Tibial nerve (tissue), 4 donors: ENCODE measurements at regions not wholly inside any gene's neighbourhood (a gene's known extent, or its start where the extent isn't known, plus 50 kb on each side); places are given as distances from the start of the nearest gene placed in this dataset.

Source experiments
- DNase-seq, 2 donors: peaks; one replicate each; pipeline ENCODE4 v3.0.0-alpha.2; 2019; ENCODE audit warnings: low spot score in 2 of 2
- H3K27ac ChIP-seq, 4 donors: fragments of 200-600 bp; sonication (generic) in 3 of 4; one replicate each; pipeline ENCODE4 v1.5.1; 2017 to 2019; ENCODE audit warnings: mild to moderate bottlenecking in 1 of 4
- H3K27me3 ChIP-seq, 2 donors: fragments of 200-600 bp; sonication (generic) in 1 of 2; one replicate each; pipeline versions ENCODE4 v1.5.1 to v1.6.0; 2017 to 2019
- H3K36me3 ChIP-seq, 3 donors: fragments of 200-600 bp; sonication (generic); one replicate each; pipeline ENCODE4 v1.5.1; 2018 to 2019
- H3K4me1 ChIP-seq, 4 donors: fragments of 200-600 bp; sonication (generic) in 3 of 4; one replicate each; pipeline ENCODE4 v1.5.1; 2017 to 2019
- H3K4me3 ChIP-seq, 4 donors: fragments of 200-600 bp; sonication (generic) in 3 of 4; one replicate each; pipeline ENCODE4 v1.5.1; 2017 to 2019; ENCODE audit warnings: mild to moderate bottlenecking in 1 of 4, moderate library complexity in 1 of 4
- H3K9me3 ChIP-seq, 4 donors: fragments of 200-600 bp; sonication (generic) in 3 of 4; one replicate each; pipeline ENCODE4 v1.5.1; 2017 to 2019
- EP300 ChIP-seq, 2 donors: sonication (generic); formaldehyde crosslinking; IDR thresholded peaks; one replicate each; pipeline ENCODE4 v1.6.1; 2017; ENCODE audit warnings: antibody characterized with exemption in 2 of 2, mild to moderate bottlenecking in 1 of 2
- POLR2A ChIP-seq, 2 donors: fragments of 450-650 bp; IDR thresholded peaks; one replicate each; pipeline ENCODE4 v1.6.1; 2017; ENCODE audit warnings: antibody characterized with exemption in 2 of 2, mild to moderate bottlenecking in 2 of 2, moderate library complexity in 2 of 2
- WGBS, 2 donors: methylation state at CpG; one replicate each; pipeline ENCODE4 v1.1.5; 2018; 5-methylcytosine and 5-hydroxymethylcytosine counted together
- TF ChIP-seq, protein P1 (sequence below), 5 experiments: fragments of 200-600 bp in 3 of 5; fragments of 450-650 bp in 2 of 5; sonication (generic) in 3 of 5; IDR thresholded peaks; one replicate each; pipeline ENCODE4 v1.5.1; 2016 to 2019; ENCODE audit warnings: antibody characterized with exemption in 5 of 5, mild to moderate bottlenecking in 3 of 5, moderate library complexity in 2 of 5

DNA sequence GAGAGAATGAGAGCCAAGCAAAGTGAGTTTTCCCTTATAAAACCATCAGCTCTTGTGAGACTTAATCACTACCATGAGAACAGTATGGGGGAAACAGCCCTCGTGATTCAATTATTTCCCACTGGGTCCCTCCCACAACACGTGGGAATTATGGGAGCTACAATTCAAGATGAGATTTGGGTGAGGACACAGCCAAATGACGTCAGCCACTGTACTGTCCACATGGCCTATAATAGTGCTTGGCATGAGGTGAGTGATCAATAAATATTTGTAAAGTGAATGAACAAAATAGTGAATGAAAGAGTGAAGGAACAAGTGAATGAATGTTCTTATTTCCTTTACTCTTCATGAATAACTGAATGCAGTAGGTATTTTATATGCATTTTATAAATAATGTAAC lies 199.1 kb upstream of the GOT2 start:
- 78 to 87% methylated on average over 3 of the region's 3 CpGs for WGBS, 2 donors

DNA sequence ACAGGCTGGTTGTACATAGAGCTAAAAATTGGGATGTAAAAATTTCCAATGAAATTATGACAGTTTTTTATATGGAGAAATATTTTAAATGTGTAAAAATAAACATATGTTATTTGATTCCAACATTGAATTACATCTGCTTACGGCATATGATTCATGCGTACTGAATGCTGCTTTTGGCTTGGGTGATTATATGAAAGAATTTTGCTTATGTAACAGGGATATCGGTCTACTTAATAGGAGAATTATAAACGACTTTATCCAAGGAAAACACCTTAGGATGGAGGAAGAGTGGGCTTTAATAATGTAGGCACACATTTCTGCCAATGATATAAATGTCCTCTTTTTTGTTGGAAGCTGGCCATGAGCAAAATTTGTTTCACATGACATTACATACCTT lies 197.3 kb upstream of the GOT2 start:
- H3K27ac ChIP-seq = no peak overlapping the region
- H3K4me3 ChIP-seq = no peak overlapping the region
- DNase-seq = no peak
- H3K27me3 ChIP-seq = no peaks in the 10 kb centered on the region
- H3K36me3 ChIP-seq = no peaks in the 10 kb centered on the region
- H3K9me3 ChIP-seq = peaks cover 0 to 11% (median 0%) of the 10 kb centered on the region in 4 donors
- WGBS, 2 donors = 63 to 70% methylated on average over 4 of the region's 4 CpGs
- TF ChIP-seq, protein P1, sequence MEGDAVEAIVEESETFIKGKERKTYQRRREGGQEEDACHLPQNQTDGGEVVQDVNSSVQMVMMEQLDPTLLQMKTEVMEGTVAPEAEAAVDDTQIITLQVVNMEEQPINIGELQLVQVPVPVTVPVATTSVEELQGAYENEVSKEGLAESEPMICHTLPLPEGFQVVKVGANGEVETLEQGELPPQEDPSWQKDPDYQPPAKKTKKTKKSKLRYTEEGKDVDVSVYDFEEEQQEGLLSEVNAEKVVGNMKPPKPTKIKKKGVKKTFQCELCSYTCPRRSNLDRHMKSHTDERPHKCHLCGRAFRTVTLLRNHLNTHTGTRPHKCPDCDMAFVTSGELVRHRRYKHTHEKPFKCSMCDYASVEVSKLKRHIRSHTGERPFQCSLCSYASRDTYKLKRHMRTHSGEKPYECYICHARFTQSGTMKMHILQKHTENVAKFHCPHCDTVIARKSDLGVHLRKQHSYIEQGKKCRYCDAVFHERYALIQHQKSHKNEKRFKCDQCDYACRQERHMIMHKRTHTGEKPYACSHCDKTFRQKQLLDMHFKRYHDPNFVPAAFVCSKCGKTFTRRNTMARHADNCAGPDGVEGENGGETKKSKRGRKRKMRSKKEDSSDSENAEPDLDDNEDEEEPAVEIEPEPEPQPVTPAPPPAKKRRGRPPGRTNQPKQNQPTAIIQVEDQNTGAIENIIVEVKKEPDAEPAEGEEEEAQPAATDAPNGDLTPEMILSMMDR (IDR thresholded peaks at IDR 0.05) = no peak
- H3K4me1 ChIP-seq = no peaks in the 10 kb centered on the region

More for the DNA sequence above, 199.1 kb upstream of the GOT2 start:
- Histone ChIP-seq H3K36me3 (no peaks in the 10 kb centered on the region), H3K9me3 (peaks cover 0 to 11% (median 0%) of the 10 kb centered on the region in 4 donors), H3K4me3 (no peak overlapping the region), H3K27ac (no peak overlapping the region), H3K27me3 (no peaks in the 10 kb centered on the region), H3K4me1 (no peaks in the 10 kb centered on the region)
- no peak for DNase-seq
- TF ChIP-seq EP300 (IDR thresholded peaks at IDR 0.05) (no peak), POLR2A (IDR thresholded peaks at IDR 0.05) (no peak)
- TF ChIP-seq, protein P1 (IDR thresholded peaks at IDR 0.05) = no peak

DNA sequence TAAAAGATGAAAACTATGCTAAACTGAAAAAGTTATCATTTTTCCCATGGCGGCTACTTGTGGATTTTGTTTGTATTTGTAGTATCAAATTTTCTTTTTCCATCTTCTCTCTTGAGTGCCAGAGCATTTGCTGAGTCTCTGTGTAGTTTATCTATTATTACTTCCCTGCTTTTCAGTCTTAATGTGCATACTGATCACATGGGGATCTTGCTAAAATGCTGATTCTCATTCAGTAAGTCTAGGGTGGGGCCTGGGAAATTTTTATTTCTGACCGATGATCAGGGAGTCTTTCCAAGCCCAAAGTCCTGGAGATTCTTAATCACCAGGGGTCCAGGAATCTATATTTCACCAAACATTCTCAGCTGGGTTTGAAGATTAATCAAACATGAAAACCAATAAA lies 189.0 kb upstream of the GOT2 start:
- Histone ChIP-seq H3K9me3 (no peaks in the 10 kb centered on the region), H3K27ac (no peak overlapping the region), H3K4me3 (no peak overlapping the region), H3K36me3 (no peaks in the 10 kb centered on the region), H3K4me1 (no peaks in the 10 kb centered on the region), H3K27me3 (no peaks in the 10 kb centered on the region)
- no peak for DNase-seq
- 72 to 73% methylated on average over 2 of the region's 2 CpGs for WGBS, 2 donors
- TF ChIP-seq, protein P1 (IDR thresholded peaks at IDR 0.05) = no peak
- TF ChIP-seq POLR2A (IDR thresholded peaks at IDR 0.05) = no peak
- no peak for TF ChIP-seq EP300 (IDR thresholded peaks at IDR 0.05)

DNA sequence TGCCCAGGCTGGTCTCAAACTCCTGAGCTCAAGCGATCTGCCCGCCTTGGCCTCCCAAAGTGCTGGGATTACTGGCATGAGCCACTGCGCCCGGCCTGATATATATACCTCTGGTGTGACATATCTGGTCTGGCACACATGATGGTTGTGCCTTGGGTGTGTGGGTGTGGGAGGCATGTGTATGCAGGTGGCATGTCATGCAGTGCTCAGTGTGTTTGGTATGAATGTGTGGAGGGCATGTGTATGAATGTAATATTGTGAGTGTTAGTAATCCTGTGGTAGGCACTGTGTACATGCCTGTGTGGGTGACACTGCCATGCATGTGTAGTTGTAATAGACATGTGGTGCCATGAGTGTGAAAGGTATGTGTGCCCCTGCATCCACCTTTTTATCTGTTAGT lies 179.3 kb upstream of the GOT2 start:
- WGBS, 2 donors = 96 to 100% methylated on average over 4 of the region's 4 CpGs

DNA sequence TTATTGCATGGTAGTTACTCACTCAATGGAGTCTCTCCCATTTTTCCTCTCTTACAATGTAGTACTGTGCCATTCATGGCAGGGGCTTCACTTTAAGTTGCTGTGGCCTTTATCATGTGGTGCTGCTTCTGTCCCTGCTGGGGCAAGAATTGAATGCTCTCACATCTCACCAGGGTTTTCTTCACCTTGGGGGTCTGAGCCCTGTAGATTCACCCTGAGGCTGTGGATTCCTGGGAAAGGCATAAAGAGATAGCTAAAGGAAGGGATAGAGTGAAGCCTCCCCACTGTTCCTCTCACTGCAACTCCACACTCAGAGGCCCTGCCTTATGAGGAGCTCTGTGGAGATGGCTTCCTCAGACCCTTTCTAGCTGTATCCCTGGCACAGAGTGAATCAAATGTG lies 178.5 kb upstream of the GOT2 start:
- peaks cover 0 to 10% (median 2%) of the 10 kb centered on the region in 4 donors for H3K9me3 ChIP-seq
- TF ChIP-seq, protein P1 (IDR thresholded peaks at IDR 0.05) = no peak
- TF ChIP-seq EP300 (IDR thresholded peaks at IDR 0.05) (no peak), POLR2A (IDR thresholded peaks at IDR 0.05) (no peak)
- H3K36me3 ChIP-seq = no peaks in the 10 kb centered on the region
- H3K27me3 ChIP-seq = no peaks in the 10 kb centered on the region
- H3K27ac ChIP-seq = no peak overlapping the region
- no peaks in the 10 kb centered on the region for H3K4me1 ChIP-seq
- no peak overlapping the region for H3K4me3 ChIP-seq
- no peak for DNase-seq

More for the DNA sequence above, 179.3 kb upstream of the GOT2 start:
- no peaks in the 10 kb centered on the region for H3K4me1 ChIP-seq
- H3K36me3 ChIP-seq = no peaks in the 10 kb centered on the region
- TF ChIP-seq EP300 (IDR thresholded peaks at IDR 0.05) = no peak
- TF ChIP-seq, protein P1 (IDR thresholded peaks at IDR 0.05) = no peak
- TF ChIP-seq POLR2A (IDR thresholded peaks at IDR 0.05) = no peak
- no peak overlapping the region for H3K27ac ChIP-seq
- peaks cover 0 to 10% (median 2%) of the 10 kb centered on the region in 4 donors for H3K9me3 ChIP-seq
- DNase-seq = no peak
- no peaks in the 10 kb centered on the region for H3K27me3 ChIP-seq
- no peak overlapping the region for H3K4me3 ChIP-seq
